ENCODE measurements at regions not wholly inside any gene's neighbourhood (a gene's known extent, or its start where the extent isn't known, plus 50 kb on each side); places are given as distances from the start of the nearest gene placed in this dataset.

DNA sequence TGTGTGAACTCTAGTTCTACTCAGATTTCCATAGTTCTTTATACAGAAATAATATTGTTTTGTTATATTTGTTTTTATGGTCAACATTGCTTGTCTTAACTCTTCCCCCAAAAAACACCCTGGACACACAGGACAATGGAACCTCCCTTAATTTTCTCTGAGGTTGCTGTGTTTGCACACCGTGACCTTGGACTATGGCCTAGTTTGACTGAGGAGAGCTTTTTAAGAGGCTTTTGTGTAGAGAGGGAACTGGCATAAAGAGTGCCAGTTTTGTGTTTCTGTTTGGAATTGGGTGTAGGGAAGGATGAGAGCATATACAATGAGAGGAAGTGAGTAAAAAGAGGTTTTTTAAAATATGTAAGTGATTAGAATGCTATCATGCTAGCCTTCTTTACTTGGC, 101.1 kb upstream of the MEF2C start:
- no peak for DNase-seq

DNA sequence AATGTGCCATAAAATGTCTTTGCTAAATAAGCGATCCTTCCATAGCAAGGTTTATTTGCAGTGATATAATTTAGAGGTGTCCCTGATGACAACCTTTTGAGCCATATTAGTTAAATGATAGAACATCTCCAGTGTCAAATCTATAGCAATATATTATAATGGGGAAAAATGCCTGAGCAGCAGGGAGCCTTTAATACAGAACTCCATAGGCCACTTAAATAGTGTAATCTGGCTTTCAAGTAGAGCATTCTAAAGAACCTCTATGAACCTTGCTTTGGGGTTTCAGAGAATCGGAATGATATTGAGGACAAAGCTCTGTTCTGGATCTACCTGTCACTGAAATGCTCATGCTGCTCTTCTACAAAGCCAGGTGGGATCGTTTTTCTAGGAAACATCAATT, 96.7 kb upstream of the MEF2C start:
- DNase-seq: no peak

DNA sequence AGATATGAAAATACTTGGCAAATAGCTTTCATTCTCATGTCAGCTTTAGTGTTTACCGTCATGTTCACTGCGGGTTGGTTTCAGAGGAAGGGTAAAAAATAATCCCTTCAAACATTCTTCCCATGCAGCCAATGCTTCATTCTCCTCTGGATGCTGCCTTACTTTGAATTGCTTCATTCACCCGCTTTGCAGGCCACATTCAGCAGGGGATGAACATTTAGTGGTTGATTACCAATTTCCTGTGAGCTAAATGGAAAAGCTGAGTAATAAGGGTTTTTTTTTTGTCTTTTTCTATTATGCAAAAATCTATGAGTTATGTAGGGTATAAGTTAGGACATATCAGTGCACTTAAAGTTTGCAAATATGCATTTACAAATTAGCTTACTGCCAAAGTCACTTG, 96.3 kb upstream of the MEF2C start:
- no peak for DNase-seq

DNA sequence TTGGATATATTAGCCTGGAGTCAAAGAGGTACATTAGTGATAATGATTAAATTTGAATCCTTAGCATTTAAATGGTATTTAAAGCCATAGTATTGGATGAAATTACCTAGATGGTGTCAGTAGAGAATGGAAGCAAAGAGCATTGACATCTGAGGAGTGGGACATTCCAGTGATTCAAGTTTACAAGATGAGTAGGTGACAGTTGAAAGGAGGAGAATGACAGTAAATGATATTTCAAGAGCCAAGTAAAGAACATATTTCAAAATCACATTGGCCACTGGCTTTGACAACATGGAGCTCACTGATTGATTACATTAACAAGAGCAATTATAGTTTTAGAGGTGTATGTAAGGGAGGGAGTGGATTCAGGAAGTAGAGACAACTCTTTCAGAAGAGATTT, 93.9 kb upstream of the MEF2C start:
- no peak for DNase-seq

DNA sequence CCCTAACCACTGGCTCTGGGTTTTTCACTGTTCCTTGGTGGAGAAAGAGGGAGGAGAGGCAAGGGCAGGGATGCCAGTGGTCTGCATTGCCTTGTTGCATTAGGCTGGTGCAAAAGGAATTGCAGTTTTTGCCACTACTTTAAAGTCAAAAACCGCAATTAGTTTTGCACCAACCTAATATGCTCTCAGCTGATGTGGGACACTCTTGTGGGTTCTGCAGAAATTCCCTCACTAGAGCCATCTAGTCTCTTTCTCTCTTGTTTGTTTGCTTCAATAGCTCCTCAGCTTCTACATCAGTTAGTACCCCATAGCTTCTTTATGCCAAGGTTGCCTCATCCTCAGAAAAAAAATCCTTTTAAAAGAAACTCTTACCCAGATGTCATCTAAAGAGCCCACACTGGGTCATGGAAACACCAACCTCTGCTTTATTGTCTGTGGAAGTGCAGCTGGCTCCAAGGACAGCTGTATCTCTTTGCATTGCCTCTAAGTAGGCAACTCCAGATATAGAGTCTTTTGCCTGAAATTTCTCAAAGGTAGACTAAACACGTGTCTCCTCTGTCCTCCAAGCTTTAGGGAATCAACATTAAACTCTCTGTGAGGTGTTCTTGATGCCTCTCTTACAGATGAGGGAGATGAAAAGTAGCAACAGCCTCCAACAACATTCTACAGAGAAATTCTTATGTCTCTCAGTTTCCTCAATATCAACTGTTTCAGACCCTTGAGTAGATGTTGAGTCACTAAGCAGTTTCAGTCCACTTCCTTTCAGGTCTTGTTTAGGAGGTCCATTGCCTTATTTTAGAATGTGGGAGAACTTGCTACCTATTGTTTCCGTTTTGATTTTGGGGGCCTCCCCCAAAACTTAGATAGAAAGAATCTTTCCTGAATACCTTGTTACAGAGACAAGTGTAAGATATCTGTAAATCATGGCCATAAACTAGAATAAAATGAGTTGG, 84.9 kb upstream of the MEF2C start:
- DNase-seq: no peak

DNA sequence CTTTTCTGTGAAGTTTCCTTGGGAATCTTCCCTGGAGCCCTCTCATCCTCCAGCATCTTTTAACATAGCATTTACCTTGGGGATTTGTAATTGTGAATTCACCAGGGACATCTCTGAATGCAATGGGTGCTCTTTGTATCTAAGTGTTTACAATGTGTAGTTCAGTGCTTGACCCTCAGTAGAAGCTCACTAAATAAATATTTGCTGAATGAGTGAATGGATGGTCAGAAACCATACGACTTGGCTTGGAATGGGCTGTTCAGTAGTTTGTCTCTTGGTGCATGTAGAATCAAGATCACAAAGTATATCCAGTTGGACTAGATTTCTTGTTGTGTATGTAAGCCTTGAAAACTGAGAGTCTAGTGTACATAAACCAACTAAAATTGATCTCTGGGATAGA, 81.8 kb upstream of the MEF2C start:
- no peak for DNase-seq

DNA sequence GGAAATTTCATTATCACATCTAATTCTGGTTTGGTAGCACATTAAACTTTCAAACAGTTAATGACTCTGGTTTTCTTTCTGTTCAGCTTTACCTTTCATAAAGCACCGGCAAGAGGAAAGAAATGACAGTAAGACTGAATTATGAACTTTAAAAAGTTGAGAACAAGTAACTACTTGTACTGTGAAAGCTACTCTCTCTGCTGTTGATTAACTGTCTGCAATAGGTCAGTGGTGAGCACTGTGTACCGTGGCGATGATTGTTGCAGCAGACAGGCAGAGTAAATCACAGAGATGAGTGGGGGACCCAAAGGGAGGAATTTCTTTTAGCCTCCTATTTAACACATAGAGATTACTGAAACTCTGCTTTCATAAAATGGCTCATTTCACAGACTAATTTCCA, 74.0 kb upstream of the MEF2C start:
- DNase-seq: no peak

DNA sequence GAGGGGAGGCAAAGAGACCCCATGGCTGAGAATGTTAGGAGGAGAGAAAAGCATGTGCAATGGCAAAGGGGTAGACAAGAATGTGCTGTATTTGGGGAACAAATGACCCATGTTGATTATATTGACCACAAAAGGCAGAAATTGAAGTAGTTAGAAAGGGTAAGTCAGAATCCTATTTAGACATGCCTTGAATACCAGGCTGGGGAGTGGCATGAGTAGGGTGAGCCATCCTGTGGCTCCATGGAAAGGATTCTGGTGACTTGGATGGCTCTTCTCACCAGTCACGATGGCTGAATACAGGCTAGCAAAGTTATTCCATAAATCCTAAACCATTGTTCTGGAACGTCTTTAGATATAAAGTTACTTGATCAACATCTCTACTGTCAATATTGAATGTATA, 73.4 kb upstream of the MEF2C start:
- no peak for DNase-seq

DNA sequence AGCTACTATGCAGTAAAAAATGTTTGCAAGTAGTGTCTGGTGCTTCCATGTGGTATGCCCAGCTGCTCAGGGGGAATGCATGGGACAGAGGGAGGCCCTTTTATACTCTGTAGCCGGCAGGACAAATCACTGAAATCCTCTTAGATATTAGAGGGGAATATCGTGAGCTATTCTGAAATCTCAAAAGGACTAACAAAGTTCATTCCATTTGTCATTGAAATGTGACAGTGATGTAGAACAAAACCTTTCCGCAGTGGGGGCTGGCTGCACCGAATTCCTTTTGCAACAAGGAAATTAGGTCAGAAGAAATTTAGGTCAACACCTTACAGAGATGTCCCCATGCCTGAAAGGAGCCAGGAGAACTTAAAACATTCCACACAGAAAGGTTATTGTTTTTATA, 72.4 kb upstream of the MEF2C start:
- no peak for DNase-seq

DNA sequence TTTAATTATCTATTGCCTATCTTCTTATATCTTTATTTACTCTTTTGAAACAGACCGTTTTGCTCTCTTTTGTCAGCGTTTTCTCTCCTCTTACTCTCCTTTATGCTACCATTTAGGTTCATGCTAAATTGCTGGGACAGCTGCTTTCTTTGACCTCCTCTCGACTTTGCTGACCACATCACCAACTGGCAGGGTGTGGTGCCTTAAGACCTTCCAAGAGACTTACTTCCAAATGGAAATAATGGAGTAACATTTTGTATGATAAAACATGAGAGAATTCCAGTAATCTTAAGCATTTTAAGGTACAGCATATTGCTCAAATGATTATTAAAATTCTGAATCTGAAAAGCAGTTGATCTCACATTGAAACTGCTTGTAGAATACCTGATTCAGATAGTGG, 71.5 kb upstream of the MEF2C start:
- no peak for DNase-seq

DNA sequence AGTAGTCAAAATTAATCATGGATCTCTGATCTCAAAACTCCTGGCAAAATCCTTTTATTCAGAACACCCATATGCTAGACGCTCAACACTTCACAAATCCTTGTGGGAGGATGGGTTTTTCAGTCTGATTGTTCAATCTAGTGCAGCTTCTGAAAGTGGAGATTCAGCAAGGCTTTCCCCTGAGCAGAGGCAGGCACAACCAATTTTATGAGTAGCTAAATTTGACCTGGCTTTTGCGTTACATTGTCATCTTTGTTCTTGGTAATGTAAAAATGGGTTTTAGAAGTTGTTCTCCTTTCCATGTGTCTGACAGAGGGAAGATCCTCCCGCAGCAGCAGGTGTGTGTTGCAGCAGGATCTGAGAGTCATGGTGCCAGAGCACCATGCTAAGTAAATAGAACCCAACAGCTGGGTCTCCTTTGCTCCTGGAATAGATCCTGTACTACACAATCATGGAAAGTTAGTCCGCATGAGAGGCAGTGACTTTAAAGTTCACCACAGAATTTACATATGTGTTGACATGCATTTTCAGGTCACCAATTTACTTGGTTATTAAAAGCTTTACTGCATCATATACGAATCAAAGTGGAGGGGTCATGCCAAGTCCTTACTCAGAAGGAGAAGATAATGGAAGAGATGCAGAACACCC, 70.1 kb upstream of the MEF2C start:
- no peak for DNase-seq

DNA sequence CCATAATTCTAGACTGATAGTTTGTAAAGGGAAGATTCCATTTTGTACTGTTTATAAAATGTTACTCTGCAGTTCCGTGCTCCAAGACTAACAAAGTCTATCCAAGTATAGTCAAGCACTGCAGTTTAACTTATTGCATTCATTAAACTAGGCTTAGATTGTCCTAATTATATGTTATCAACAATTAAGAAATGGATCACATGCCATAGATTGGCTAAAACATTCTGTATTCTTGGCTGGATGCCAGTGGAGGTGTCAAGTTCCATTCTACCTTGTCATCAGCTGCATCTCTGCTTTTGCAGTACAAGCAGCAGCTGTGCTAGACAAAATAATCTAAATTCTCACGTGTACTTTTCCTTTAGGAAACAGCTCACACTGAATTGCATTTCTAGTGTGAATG, 69.4 kb upstream of the MEF2C start:
- no peak for DNase-seq

DNA sequence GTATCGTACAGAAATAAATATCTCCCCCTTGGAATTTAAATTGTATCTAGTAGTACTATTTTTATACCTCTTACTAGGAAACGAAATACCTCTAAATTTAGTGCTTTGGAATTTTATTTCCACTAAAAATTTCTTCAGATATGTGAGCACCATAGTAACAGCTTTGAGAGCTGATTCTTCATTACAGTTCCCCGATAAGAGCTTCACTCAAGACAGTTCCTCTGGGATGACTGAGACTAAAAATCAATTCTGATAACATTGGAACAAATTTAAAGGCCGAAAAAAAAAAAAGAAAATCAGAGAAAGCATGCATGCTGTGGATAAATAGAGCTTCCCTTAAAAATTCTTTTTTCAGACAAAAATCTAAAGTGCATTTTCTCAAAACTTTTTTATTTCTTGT, 68.5 kb upstream of the MEF2C start:
- no peak for DNase-seq

DNA sequence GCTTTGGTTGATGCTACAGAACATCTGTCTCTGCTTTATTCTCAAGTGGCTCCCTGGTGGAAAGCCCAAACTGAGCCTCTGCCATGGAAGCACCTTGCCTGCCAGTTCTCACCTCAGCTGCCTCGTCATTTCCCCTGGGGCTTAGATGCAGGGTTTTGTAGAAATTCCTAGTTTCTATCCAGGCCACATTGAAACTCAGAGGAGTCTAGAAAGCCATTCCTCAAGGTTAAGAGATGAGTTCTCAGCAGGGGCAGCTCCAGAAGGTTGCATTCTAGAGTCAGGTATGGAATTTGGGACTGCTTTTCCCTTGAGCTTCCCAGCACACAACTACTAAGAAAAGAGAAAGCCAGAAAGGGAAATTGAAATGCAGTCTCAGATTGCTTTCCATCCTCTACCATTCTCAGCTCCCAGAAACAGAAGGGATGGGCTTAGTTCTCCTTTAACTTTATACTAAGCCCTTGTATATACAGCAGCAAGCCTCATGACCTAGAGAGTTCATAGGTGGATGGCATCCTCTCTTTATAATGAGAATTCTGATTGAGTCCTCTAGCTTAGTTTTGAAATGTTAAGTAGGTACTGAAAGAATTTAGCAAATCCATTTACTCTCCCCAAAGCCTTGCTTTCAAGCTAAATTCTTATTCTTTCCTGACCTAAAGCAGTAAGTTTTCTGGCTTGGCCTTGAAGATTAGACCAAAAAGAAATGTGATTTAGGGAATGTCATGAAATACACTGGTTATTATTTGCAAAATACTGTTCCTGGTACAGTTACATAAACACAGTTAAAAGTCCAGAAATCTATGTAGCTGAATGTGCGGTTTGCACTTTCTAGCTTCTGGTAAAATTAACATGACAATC, 66.0 kb upstream of the MEF2C start:
- no peak for DNase-seq

DNA sequence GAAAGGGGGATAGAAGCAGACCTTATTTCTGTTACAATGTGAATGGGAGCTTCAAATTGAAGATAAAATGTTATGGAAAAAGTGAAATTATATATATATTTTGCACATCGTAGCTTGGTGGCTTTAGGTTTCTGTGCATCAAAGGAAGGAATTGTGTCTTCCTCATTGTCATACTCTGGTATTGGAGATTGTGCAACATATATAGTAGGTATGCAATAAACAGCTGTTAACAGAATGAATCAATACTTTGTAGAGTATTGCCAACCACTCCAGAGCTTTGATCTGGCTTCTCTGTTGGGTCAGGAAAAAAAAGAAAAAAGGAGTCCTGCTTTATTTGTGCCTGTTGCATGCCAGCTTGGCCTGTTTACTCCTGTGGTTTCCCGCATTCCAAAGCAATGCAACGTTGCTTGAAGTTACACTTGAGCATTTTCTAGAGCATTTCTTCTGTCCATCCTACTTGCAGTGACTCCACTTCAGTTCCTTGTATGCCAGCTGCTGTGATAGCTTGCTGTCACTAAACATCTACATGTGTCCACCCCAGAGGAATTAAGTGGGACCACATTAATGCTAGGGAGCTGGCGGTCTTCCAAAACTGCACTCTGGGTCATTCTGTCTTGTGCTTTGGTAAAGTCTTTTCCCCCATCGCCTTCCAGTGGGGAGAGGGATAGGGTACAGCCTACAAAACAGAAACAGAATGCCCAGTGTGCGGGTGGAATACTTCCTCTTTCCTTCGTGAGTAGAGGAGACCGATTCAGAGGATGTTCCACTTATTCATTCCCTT, 62.0 kb upstream of the MEF2C start:
- DNase-seq: no peak

DNA sequence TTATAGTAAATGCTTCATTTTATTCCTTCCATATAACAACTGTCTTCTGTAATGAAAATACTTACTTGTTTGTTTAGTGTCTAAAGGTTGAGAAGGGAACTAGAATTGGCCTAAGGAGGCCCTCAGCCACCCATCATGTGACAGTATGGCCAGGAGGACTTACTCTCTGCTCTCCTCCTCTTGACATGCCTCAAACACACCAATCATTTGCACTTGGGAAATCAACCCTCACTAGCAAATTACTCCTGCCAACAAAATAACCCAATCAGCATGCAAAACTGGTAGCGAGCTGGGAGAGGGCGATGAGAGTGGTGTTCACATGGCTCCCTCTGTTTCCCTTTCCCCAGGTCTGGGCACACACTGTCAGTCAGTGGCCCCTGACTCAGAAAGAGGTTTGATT, 58.6 kb upstream of the MEF2C start:
- no peak for DNase-seq

DNA sequence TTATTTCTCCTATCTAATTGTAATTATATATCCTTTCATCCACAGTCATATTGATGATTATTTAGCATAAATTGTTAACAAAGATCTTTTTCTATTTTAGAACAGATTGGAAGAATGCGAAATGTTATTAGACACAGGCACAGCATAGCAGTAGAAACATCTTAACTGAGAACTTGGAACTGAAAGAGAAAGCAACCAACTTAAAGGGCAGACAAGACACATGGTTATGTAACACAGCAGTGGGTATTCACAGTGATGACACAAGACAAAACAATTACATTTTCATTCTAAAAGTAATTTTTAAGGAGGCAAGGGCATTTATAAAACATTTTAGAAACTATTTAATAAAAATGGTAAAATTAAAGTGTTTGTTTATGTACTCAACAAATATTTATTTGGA, 57.7 kb upstream of the MEF2C start:
- no peak for DNase-seq

DNA sequence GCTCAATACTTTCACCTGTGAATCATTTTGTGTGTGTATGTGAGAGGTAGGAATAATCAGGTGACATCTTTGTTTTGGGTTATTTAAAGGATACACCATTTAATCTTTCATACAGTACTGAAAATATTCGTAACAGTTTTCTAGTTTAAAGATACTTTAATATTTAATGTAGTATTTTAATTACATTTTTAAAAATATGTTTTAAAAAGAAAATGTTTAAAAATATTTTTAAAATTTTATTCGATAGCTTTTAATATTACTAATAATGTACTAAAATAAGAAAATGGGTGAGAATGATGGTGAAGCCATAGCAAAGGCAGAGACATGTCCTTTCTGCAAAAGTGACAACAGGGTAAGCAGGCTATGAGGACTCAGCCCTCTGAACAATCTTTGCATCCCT, 56.3 kb upstream of the MEF2C start:
- no peak for DNase-seq

DNA sequence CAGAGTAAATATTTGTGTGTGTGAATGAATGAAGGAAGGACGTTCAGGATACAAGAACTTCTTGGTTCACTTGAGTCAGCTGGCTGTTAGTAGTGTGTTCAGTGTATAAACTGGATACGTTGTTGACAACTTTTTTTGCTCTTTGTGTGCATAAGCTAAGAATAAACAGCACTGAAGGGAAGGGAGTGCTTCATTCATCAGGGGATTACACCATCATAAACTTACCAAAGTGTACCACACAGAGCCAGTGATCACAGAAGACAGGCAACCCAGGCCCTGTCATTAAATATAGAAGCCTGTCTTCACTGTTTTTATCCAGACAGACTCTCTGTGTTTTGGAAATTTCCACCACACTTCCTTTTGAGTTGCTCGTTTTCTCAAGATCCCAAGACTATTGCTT, 55.5 kb upstream of the MEF2C start:
- no peak for DNase-seq

DNA sequence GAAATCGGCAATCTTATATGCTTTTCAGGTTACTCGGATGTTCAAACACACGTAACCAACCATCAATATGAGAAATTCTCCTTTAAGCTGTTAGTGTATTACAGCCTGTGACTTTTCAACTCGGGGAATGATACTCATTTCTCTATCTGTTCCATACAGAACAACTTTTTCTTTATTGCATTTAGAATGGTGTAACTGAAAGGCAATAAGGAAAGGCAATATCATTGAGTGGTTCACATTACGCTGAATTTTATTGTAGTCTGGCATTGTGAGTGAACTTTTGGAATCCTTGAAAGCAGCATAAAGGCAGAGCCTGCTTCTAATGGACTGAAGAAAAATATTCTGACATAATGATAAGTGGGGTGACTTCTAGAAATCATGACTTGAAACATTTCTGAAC, 54.4 kb upstream of the MEF2C start:
- DNase-seq: no peak

DNA sequence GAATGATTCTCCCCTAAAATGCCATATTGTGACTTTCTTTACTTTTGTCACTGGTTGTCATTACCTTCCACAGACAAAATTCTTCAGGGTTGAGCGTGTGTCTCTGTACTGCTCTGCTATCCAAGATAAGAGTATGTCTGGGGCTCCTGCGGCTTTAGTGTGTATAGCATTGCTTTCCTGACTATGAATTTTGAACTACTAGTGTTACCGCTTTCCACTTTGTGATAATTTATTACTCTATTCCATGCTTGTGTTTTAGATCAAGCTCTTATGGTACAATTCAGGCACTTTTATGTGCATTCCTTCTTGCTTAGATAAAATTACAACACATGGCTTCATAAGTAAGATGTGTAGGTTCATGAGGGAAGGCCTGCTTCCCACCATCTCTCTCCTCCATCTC, 51.5 kb upstream of the MEF2C start:
- DNase-seq: no peak
